ENCODE measurements at regions not wholly inside any gene's neighbourhood (a gene's known extent, or its start where the extent isn't known, plus 50 kb on each side); places are given as distances from the start of the nearest gene placed in this dataset.
"Not testable (repeated sequence)": the region's sequence is repeated elsewhere in the genome, so short reads cannot be mapped to it uniquely, and the experiment has no call there.

DNA sequence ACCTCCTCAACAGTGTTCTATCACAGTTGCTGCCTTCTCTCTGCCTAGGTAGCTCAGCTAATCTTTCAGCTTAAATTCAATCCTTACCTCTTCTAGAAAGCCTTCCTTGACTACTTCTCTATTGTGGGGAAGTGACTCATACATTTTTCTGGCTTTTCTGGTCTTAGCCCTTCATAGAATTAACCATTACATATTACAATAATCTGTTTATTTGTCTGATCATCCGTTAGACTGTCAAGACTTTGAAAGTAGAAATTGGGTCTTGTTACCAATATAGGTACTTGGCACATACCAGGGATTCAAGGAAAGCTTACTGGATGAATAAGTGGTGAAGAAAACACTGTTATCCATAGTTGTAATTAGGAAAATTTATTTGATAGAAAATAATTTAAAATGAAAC is 89.6 kb downstream of the FANCF start:
- POLR2A ChIA-PET, result no interaction called here
- no peak overlapping the region for H3K4me3 ChIP-seq (ENCODE audit: low read depth, low read length)
- Mint-ChIP-seq H3K4me3 (ENCODE audit: unreplicated experiment) (no peak overlapping the region), H3K4me1 (ENCODE audit: low read depth, unreplicated experiment) (no peaks in the 10 kb centered on the region), H3K27ac (ENCODE audit: unreplicated experiment) (no peak overlapping the region), H3K27me3 (ENCODE audit: insufficient read depth, unreplicated experiment) (peaks cover 11% of the 10 kb centered on the region), H3K36me3 (ENCODE audit: insufficient read depth, unreplicated experiment) (no peaks in the 10 kb centered on the region), H3K9me3 (ENCODE audit: unreplicated experiment) (no peaks in the 10 kb centered on the region)
- H3K36me3 ChIP-seq (ENCODE audit: control insufficient read depth, insufficient read depth, low read length), result no peaks in the 10 kb centered on the region
- no peak for DNase-seq
- H3K4me1 ChIP-seq, result no peaks in the 10 kb centered on the region
- H3K27me3 ChIP-seq (replicated peaks; ENCODE audit: control insufficient read depth, insufficient read depth, low read length), result no peaks in the 10 kb centered on the region
- TF ChIP-seq, protein P1, sequence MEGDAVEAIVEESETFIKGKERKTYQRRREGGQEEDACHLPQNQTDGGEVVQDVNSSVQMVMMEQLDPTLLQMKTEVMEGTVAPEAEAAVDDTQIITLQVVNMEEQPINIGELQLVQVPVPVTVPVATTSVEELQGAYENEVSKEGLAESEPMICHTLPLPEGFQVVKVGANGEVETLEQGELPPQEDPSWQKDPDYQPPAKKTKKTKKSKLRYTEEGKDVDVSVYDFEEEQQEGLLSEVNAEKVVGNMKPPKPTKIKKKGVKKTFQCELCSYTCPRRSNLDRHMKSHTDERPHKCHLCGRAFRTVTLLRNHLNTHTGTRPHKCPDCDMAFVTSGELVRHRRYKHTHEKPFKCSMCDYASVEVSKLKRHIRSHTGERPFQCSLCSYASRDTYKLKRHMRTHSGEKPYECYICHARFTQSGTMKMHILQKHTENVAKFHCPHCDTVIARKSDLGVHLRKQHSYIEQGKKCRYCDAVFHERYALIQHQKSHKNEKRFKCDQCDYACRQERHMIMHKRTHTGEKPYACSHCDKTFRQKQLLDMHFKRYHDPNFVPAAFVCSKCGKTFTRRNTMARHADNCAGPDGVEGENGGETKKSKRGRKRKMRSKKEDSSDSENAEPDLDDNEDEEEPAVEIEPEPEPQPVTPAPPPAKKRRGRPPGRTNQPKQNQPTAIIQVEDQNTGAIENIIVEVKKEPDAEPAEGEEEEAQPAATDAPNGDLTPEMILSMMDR (IDR thresholded peaks at IDR 0.05; ENCODE audit: insufficient read depth in 1 of 2, low read depth in 1 of 2, low read length in 1 of 2, severe bottlenecking in 1 of 2, unreplicated experiment in 1 of 2), result no peak
- intact Hi-C loops (cut with micrococcal nuclease; ENCODE audit: unreplicated experiment), result no loop called here
- no peaks in the 10 kb centered on the region for H3K9me3 ChIP-seq
- no TSS peak for BruUV-seq (replicated peaks)
- CTCF ChIA-PET, result no interaction called here

DNA sequence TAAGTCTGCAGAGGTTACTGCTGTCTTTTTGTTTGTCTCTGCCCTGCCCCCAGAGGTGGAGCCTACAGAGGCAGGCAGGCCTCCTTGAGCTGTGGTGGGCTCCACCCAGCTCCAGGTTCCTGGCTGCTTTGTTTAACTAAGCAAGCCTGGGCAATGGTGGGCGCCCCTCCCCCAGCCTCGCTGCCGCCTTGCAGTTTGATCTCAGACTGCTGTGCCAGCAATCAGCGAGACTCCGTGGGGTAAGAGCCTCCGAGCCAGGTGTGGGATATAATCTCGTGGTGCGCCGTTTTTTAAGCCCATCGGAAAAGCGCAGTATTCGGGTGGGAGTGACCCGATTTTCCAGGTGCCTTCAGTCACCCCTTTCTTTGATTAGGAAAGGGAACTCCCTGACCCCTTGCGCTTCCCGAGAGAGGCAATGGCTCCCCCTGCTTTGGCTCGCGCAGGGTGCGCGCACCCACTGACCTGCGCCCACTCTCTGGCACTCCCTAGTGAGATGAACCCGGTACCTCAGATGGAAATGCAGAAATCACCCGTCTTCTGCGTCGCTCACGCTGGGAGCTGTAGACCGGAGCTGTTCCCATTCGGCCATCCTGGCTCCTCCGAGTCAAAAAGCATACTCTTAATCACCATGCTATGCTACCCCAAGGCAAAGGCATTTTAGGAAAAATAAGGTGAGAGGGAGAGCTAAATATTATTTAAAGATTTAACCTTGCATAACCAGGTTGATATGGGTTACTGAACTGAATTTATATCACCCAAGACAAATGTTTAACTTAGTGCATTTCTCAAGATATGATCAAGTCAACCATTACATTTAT is 96.8 kb downstream of the FANCF start:
- H3K9me3 Mint-ChIP-seq (ENCODE audit: unreplicated experiment); H3K27me3 Mint-ChIP-seq (ENCODE audit: insufficient read depth, unreplicated experiment); intact Hi-C loops (cut with micrococcal nuclease; ENCODE audit: unreplicated experiment); H3K27me3 ChIP-seq (replicated peaks; ENCODE audit: control insufficient read depth, insufficient read depth, low read length); H3K4me1 ChIP-seq; H3K9me3 ChIP-seq; DNase-seq; CTCF ChIA-PET; H3K4me1 Mint-ChIP-seq (ENCODE audit: low read depth, unreplicated experiment); H3K27ac Mint-ChIP-seq (ENCODE audit: unreplicated experiment); H3K36me3 ChIP-seq (ENCODE audit: control insufficient read depth, insufficient read depth, low read length); H3K4me3 ChIP-seq (ENCODE audit: low read depth, low read length); BruUV-seq (replicated peaks); POLR2A ChIA-PET; H3K4me3 Mint-ChIP-seq (ENCODE audit: unreplicated experiment); H3K36me3 Mint-ChIP-seq (ENCODE audit: insufficient read depth, unreplicated experiment): not testable (repeated sequence)

DNA sequence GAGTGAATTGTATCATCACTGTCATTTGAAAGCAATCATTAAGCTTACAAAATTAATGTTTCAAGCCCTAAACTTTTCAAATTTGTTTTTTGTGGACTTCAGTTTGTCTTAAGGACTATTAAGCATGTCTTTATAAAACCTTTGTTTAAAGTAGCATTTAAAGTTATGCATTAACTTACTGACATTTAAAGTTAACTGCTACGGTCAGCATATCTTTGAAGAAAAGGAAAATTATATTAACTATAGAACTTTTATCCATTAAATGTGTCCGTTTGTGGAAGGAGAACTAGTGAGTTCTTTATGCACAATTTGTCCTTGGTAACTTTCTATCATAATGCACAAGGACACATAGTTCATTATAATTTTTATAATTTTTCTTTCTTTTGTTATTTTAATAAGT is 103.4 kb downstream of the FANCF start:
- ChIA-PET POLR2A (no interaction called here), CTCF (no interaction called here)
- no peak overlapping the region for H3K4me3 ChIP-seq (ENCODE audit: low read depth, low read length)
- Mint-ChIP-seq H3K27ac (ENCODE audit: unreplicated experiment) (no peak overlapping the region), H3K4me1 (ENCODE audit: low read depth, unreplicated experiment) (no peaks in the 10 kb centered on the region), H3K27me3 (ENCODE audit: insufficient read depth, unreplicated experiment) (no peaks in the 10 kb centered on the region), H3K4me3 (ENCODE audit: unreplicated experiment) (no peak overlapping the region), H3K9me3 (ENCODE audit: unreplicated experiment) (no peaks in the 10 kb centered on the region), H3K36me3 (ENCODE audit: insufficient read depth, unreplicated experiment) (no peaks in the 10 kb centered on the region)
- H3K9me3 ChIP-seq, result no peaks in the 10 kb centered on the region
- TF ChIP-seq, protein P1 (IDR thresholded peaks at IDR 0.05; ENCODE audit: insufficient read depth in 1 of 2, low read depth in 1 of 2, low read length in 1 of 2, severe bottlenecking in 1 of 2, unreplicated experiment in 1 of 2), result no peak
- peaks cover 7% of the 10 kb centered on the region; the same call in 1 of the 2 replicates for H3K4me1 ChIP-seq
- no peaks in the 10 kb centered on the region for H3K27me3 ChIP-seq (replicated peaks; ENCODE audit: control insufficient read depth, insufficient read depth, low read length)
- intact Hi-C loops (cut with micrococcal nuclease; ENCODE audit: unreplicated experiment), result no loop called here
- DNase-seq, result no peak
- no TSS peak for BruUV-seq (replicated peaks)
- no peaks in the 10 kb centered on the region for H3K36me3 ChIP-seq (ENCODE audit: control insufficient read depth, insufficient read depth, low read length)

Data from Caco-2 (cell line).